H9 (cell line): ENCODE measurements at regions not wholly inside any gene's neighbourhood (a gene's known extent, or its start where the extent isn't known, plus 50 kb on each side); places are given as distances from the start of the nearest gene placed in this dataset.

Experiments
- DNase-seq: peaks from one replicate; pipeline ENCODE4 v3.0.0-alpha.2; 2017
- H2AFZ ChIP-seq: one replicate; pipeline ENCODE4 v1.6.1; 2013; ENCODE audit warnings: mild to moderate bottlenecking, low read length, control low read depth, moderate library complexity
- H2AK5ac ChIP-seq: 2 replicates; pipeline ENCODE4 v1.6.1; 2013; ENCODE audit warnings: low read length, control low read depth, mixed read lengths; ENCODE audit not compliant: insufficient read length
- H2BK120ac ChIP-seq: one replicate; pipeline ENCODE4 v1.6.1; 2013; ENCODE audit warnings: low read depth, mild to moderate bottlenecking, low read length, control low read depth, inconsistent platforms; ENCODE audit not compliant: poor library complexity, severe bottlenecking
- H2BK12ac ChIP-seq: 2 replicates; pipeline ENCODE4 v1.6.1; 2013; ENCODE audit warnings: low read length, control low read depth, mixed read lengths, low read depth; ENCODE audit not compliant: insufficient read length
- H2BK15ac ChIP-seq: 2 replicates; pipeline ENCODE4 v1.6.1; 2013; ENCODE audit warnings: low read depth, low read length, control low read depth
- H2BK20ac ChIP-seq: one replicate; pipeline ENCODE4 v1.6.1; 2013; ENCODE audit warnings: low read depth, mild to moderate bottlenecking, low read length, control low read depth, inconsistent platforms; ENCODE audit not compliant: poor library complexity, severe bottlenecking
- H2BK5ac ChIP-seq: 2 replicates; pipeline ENCODE4 v1.6.1; 2013; ENCODE audit warnings: low read length, control low read depth, mixed read lengths; ENCODE audit not compliant: insufficient read length
- H3K14ac ChIP-seq: 2 replicates; pipeline ENCODE4 v1.6.1; 2013; ENCODE audit warnings: low read length, control low read depth; ENCODE audit not compliant: insufficient read depth
- H3K18ac ChIP-seq: 2 replicates; pipeline ENCODE4 v1.6.1; 2013; ENCODE audit warnings: low read depth, mild to moderate bottlenecking, mixed read lengths, low read length, control low read depth; ENCODE audit not compliant: insufficient read length
- H3K23ac ChIP-seq: 2 replicates; pipeline ENCODE4 v1.6.1; 2013; ENCODE audit warnings: low read length, control low read depth, mixed read lengths, low read depth; ENCODE audit not compliant: insufficient read length
- H3K23me2 ChIP-seq: 2 replicates; pipeline ENCODE4 v1.6.1; 2013; ENCODE audit warnings: low read depth, mild to moderate bottlenecking, mixed read lengths, low read length, control low read depth; ENCODE audit not compliant: insufficient read length, poor library complexity, severe bottlenecking
- H3K27ac ChIP-seq: 2 replicates; pipeline ENCODE4 v1.5.1; 2013; ENCODE audit warnings: low read length, control low read depth, mixed read lengths, low read depth; ENCODE audit not compliant: insufficient read length
- H3K27me3 ChIP-seq: 2 replicates; pipeline ENCODE4 v1.6.1; 2013; ENCODE audit warnings: low read length, control low read depth, inconsistent platforms; ENCODE audit not compliant: insufficient read depth
- H3K4ac ChIP-seq: 2 replicates; pipeline ENCODE4 v1.6.1; 2013; ENCODE audit warnings: low read depth, mild to moderate bottlenecking, control low read depth, inconsistent platforms, low read length, moderate library complexity
- H3K4me1 ChIP-seq: 2 replicates; pipeline ENCODE4 v1.6.1; 2013; ENCODE audit warnings: low read length, control low read depth, inconsistent platforms; ENCODE audit not compliant: insufficient read depth
- H3K4me2 ChIP-seq: 2 replicates; pipeline ENCODE4 v1.6.1; 2013; ENCODE audit warnings: low read length, control low read depth, mixed read lengths; ENCODE audit not compliant: insufficient read length, insufficient read depth
- H3K56ac ChIP-seq: 2 replicates; pipeline ENCODE4 v1.6.1; 2013; ENCODE audit warnings: low read depth, mild to moderate bottlenecking, mixed read lengths, low read length, control low read depth; ENCODE audit not compliant: insufficient read length
- H3K79me1 ChIP-seq: 2 replicates; pipeline ENCODE4 v1.6.1; 2013; ENCODE audit warnings: low read depth, mild to moderate bottlenecking, moderate library complexity, low read length, control low read depth, inconsistent platforms; ENCODE audit not compliant: insufficient read depth, poor library complexity, severe bottlenecking
- H3K79me2 ChIP-seq: 2 replicates; pipeline ENCODE4 v1.6.1; 2013; ENCODE audit warnings: low read length, control low read depth, inconsistent platforms; ENCODE audit not compliant: insufficient read depth
- H3K9ac ChIP-seq: 2 replicates; pipeline ENCODE4 v1.6.1; 2013; ENCODE audit warnings: low read length, control low read depth, mixed read lengths; ENCODE audit not compliant: insufficient read length; ENCODE audit errors: extremely low read depth
- H3K9me3 ChIP-seq: one replicate; pipeline ENCODE4 v1.6.1; 2013; ENCODE audit warnings: low read depth, low read length, inconsistent platforms; ENCODE audit not compliant: control insufficient read depth
- H3T11ph ChIP-seq: one replicate; pipeline ENCODE4 v1.6.1; 2013; ENCODE audit warnings: mild to moderate bottlenecking, low read length, control low read depth, inconsistent platforms
- H4K20me1 ChIP-seq: one replicate; pipeline ENCODE4 v1.6.1; 2013; ENCODE audit not compliant: control insufficient read depth, insufficient read length, insufficient read depth
- H4K5ac ChIP-seq: 2 replicates; pipeline ENCODE4 v1.6.1; 2013; ENCODE audit warnings: low read depth, mild to moderate bottlenecking, mixed read lengths, low read length, control low read depth; ENCODE audit not compliant: insufficient read length
- H4K8ac ChIP-seq: replicated peaks from 2 replicates; pipeline ENCODE4 v1.6.1; 2013; ENCODE audit warnings: low read length, control low read depth, mixed read lengths, low read depth; ENCODE audit not compliant: insufficient read length
- H4K91ac ChIP-seq: 2 replicates; pipeline ENCODE4 v1.6.1; 2013; ENCODE audit warnings: low read depth, mild to moderate bottlenecking, moderate library complexity, mixed read lengths, low read length, control low read depth; ENCODE audit not compliant: insufficient read length
- H3K27ac Mint-ChIP-seq, 3 experiments: 2 replicates in 2 of 3; 3 replicates in 1 of 3; pipeline ENCODE4 v1.8.0; 2020 to 2021; ENCODE audit warnings: mixed read lengths in 3 of 3, mild to moderate bottlenecking in 1 of 3, moderate library complexity in 1 of 3
- H3K27me3 Mint-ChIP-seq: 2 replicates; pipeline ENCODE4 v1.8.0; 2021; ENCODE audit warnings: low read depth, mild to moderate bottlenecking, moderate library complexity, mixed read lengths
- H3K36me3 Mint-ChIP-seq, 3 experiments: 2 replicates in 2 of 3; 3 replicates in 1 of 3; pipeline ENCODE4 v1.8.0; 2020 to 2021; ENCODE audit warnings: low read depth in 3 of 3, mixed read lengths in 3 of 3; ENCODE audit not compliant: insufficient read depth in 1 of 3
- H3K4me1 Mint-ChIP-seq, 2 experiments: 2 replicates each; pipeline ENCODE4 v1.8.0; 2020; ENCODE audit warnings: mixed read lengths in 2 of 2
- H3K4me3 Mint-ChIP-seq, 2 experiments: 2 replicates in 1 of 2; 3 replicates in 1 of 2; pipeline ENCODE4 v1.8.0; 2020 to 2021; ENCODE audit warnings: mild to moderate bottlenecking in 2 of 2, mixed read lengths in 2 of 2, moderate library complexity in 1 of 2
- H3K9me3 Mint-ChIP-seq, 2 experiments: 2 replicates in 1 of 2; 3 replicates in 1 of 2; pipeline ENCODE4 v1.8.0; 2020; ENCODE audit warnings: mild to moderate bottlenecking in 2 of 2, mixed read lengths in 2 of 2, moderate library complexity in 1 of 2
- WGBS: extraction: QIAGEN DNeasy Blood & Tissue Kit; methylation state at CpG from one replicate; pipeline ENCODE4 v1.1.7; 2013; ENCODE audit warnings: missing lambda C conversion rate, low lambda C conversion rate, mixed read lengths; ENCODE audit not compliant: insufficient read length; ENCODE audit errors: extremely low coverage; 5-methylcytosine and 5-hydroxymethylcytosine counted together
- TF ChIP-seq, protein P1 (sequence below): fragments of 200-600 bp; sonication (generic); conservative IDR thresholded peaks from 3 replicates; pipeline ENCODE4 v1.8.0; 2021; ENCODE audit warnings: antibody characterized with exemption, mild to moderate bottlenecking

DNA sequence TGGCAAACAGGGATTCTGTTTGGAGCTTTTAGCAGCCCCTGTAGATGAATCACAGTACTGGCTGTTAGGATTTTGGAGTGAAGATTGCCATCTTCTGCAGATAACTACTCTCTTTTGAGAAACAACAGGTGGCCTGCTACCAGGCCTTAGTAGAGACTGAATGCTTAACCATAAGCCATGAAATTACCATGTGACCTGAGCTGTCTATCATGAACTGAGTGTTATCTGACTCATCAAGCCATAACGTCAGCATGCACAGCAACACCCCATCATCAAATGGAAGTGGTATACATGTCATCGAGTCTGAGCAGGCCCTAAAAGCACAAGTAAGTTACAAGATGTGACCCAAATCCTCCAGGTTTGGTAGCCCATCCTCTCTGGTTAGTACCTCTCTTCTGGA, 132.6 kb downstream of the GPR63 start:
- Mint-ChIP-seq H3K4me1 (no peaks in the 10 kb centered on the region), H3K27ac (no peak overlapping the region), H3K4me3 (no peak overlapping the region), H3K9me3 (no peaks in the 10 kb centered on the region; a peak in 3 of 5 replicates), H3K27me3 (no peaks in the 10 kb centered on the region), H3K36me3 (no peaks in the 10 kb centered on the region)
- no peak overlapping the region for H2BK5ac ChIP-seq
- H3K27me3 ChIP-seq = no peaks in the 10 kb centered on the region
- no peak overlapping the region for H3K23ac ChIP-seq
- no peak overlapping the region for H4K91ac ChIP-seq
- H4K8ac ChIP-seq = no peak overlapping the region
- H2BK15ac ChIP-seq = no peak overlapping the region
- H3K23me2 ChIP-seq = no peaks in the 10 kb centered on the region
- TF ChIP-seq, protein P1, sequence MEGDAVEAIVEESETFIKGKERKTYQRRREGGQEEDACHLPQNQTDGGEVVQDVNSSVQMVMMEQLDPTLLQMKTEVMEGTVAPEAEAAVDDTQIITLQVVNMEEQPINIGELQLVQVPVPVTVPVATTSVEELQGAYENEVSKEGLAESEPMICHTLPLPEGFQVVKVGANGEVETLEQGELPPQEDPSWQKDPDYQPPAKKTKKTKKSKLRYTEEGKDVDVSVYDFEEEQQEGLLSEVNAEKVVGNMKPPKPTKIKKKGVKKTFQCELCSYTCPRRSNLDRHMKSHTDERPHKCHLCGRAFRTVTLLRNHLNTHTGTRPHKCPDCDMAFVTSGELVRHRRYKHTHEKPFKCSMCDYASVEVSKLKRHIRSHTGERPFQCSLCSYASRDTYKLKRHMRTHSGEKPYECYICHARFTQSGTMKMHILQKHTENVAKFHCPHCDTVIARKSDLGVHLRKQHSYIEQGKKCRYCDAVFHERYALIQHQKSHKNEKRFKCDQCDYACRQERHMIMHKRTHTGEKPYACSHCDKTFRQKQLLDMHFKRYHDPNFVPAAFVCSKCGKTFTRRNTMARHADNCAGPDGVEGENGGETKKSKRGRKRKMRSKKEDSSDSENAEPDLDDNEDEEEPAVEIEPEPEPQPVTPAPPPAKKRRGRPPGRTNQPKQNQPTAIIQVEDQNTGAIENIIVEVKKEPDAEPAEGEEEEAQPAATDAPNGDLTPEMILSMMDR = no peak
- H2BK20ac ChIP-seq = no peak overlapping the region
- no peaks in the 10 kb centered on the region for H4K20me1 ChIP-seq
- no peak overlapping the region for H3T11ph ChIP-seq
- no peak overlapping the region for H2BK120ac ChIP-seq
- no peak overlapping the region for H3K14ac ChIP-seq
- no peak overlapping the region for H3K4me2 ChIP-seq
- no peaks in the 10 kb centered on the region for H3K9me3 ChIP-seq
- H2AFZ ChIP-seq = no peak overlapping the region
- no peaks in the 10 kb centered on the region for H3K79me2 ChIP-seq
- no peaks in the 10 kb centered on the region for H3K79me1 ChIP-seq
- H2BK12ac ChIP-seq = no peak overlapping the region
- no peak overlapping the region for H3K27ac ChIP-seq
- no peak overlapping the region for H3K4ac ChIP-seq
- H3K18ac ChIP-seq = no peak overlapping the region
- no peak overlapping the region for H2AK5ac ChIP-seq
- no peak overlapping the region for H3K9ac ChIP-seq
- WGBS = no CpG with 5 or more reads among the region's 2 CpGs
- DNase-seq = no peak
- H3K4me1 ChIP-seq = no peaks in the 10 kb centered on the region
- no peak overlapping the region for H3K56ac ChIP-seq
- H4K5ac ChIP-seq = no peak overlapping the region
